Fibroblast of the conjunctiva (primary cell): ENCODE measurements at regions not wholly inside any gene's neighbourhood (a gene's known extent, or its start where the extent isn't known, plus 50 kb on each side); places are given as distances from the start of the nearest gene placed in this dataset.

ENCODE experiments used
- DNase-seq: peaks from one replicate; pipeline ENCODE4 v3.0.0-alpha.2; 2010; ENCODE audit warnings: low read depth

- DNase-seq, result no peak
These were observed 76.7 kb upstream of the RAPGEF4 start for GRCh38 chr2:172658945-172659344.

- no peak for DNase-seq
These were observed 73.5 kb upstream of the RAPGEF4 start for GRCh38 chr2:172662099-172662498.

GRCh38 chr2:172664766-172665165 is 70.9 kb upstream of the RAPGEF4 start:
- DNase-seq, result no peak

- no peak for DNase-seq
These were observed 67.9 kb upstream of the RAPGEF4 start for GRCh38 chr2:172667581-172668325.

- no peak for DNase-seq
These were observed 64.1 kb upstream of the RAPGEF4 start for GRCh38 chr2:172671501-172671900.

GRCh38 chr2:172672114-172672513 is 63.5 kb upstream of the RAPGEF4 start:
- DNase-seq, result no peak

GRCh38 chr2:172673056-172673683 is 62.5 kb upstream of the RAPGEF4 start:
- peak; percentile 29 for DNase-seq

- no peak for DNase-seq
These were observed 61.3 kb upstream of the RAPGEF4 start for GRCh38 chr2:172674034-172674967.

GRCh38 chr2:172674968-172675303 is 60.7 kb upstream of the RAPGEF4 start:
- DNase-seq, result no peak

GRCh38 chr2:172677363-172677762 is 58.3 kb upstream of the RAPGEF4 start:
- DNase-seq, result no peak

GRCh38 chr2:172680436-172681068 is 55.1 kb upstream of the RAPGEF4 start:
- DNase-seq, result no peak

GRCh38 chr2:172685467-172685866 is 50.2 kb upstream of the RAPGEF4 start:
- DNase-seq, result no peak
